IMR-90 (cell line): ENCODE measurements at regions not wholly inside any gene's neighbourhood (a gene's known extent, or its start where the extent isn't known, plus 50 kb on each side); places are given as distances from the start of the nearest gene placed in this dataset.

Source experiments
- ATAC-seq: fragments of 200-7000 bp; cut with Tn5 transposase; 2 replicates; pipeline ENCODE4 v1.9.1; 2020; ENCODE audit warnings: low read depth, mild to moderate bottlenecking, moderate library complexity
- BruUV-seq: library from RNA; stranded (reverse); fragments of 400-500 nt; replicated peaks from 2 replicates; lab custom pipeline; 2021; lab: Mats Ljungman, UMichigan
- CTCF ChIA-PET: fragments of 300-600 bp; formaldehyde crosslinking; extraction: SDS; loops from one replicate; lab custom pipeline; 2021; ENCODE audit warnings: antibody characterized with exemption; lab: Yijun Ruan, JAX
- POLR2A ChIA-PET: fragments of 300-600 bp; sonication (Branson Sonifier 250); formaldehyde crosslinking; loops from one replicate; lab custom pipeline; 2022; ENCODE audit warnings: antibody characterized with exemption; ENCODE audit not compliant: unreplicated experiment; lab: Charles Lee
- DNase-seq: peaks from one replicate; pipeline ENCODE4 v3.0.0; 2013
- H2AFZ ChIP-seq: replicated peaks from 2 replicates; pipeline ENCODE3; 2013; ENCODE audit warnings: low read length, mild to moderate bottlenecking; ENCODE audit not compliant: poor library complexity
- H2AK5ac ChIP-seq: 2 replicates; pipeline ENCODE4 v1.6.1; 2013; ENCODE audit warnings: low read depth, low read length, inconsistent platforms
- H2AK9ac ChIP-seq: replicated peaks from 2 replicates; pipeline ENCODE3; 2013; ENCODE audit warnings: mild to moderate bottlenecking, low read depth, low read length, moderate library complexity; ENCODE audit not compliant: poor library complexity
- H2BK120ac ChIP-seq: 2 replicates; pipeline ENCODE4 v1.6.1; 2013; ENCODE audit warnings: low read depth, low read length, inconsistent platforms
- H2BK15ac ChIP-seq: 3 replicates; pipeline ENCODE4 v1.6.1; 2013; ENCODE audit warnings: low read depth, low read length, inconsistent platforms
- H2BK20ac ChIP-seq: 2 replicates; pipeline ENCODE4 v1.6.1; 2013; ENCODE audit warnings: low read depth, mild to moderate bottlenecking, inconsistent platforms, low read length, moderate library complexity
- H2BK5ac ChIP-seq: 2 replicates; pipeline ENCODE4 v1.6.1; 2013; ENCODE audit warnings: mild to moderate bottlenecking, low read depth, low read length, inconsistent platforms; ENCODE audit not compliant: poor library complexity, severe bottlenecking
- H3K14ac ChIP-seq: replicated peaks from 2 replicates; pipeline ENCODE4 v1.6.1; 2013; ENCODE audit warnings: low read depth, low read length, inconsistent platforms
- H3K18ac ChIP-seq: 2 replicates; pipeline ENCODE4 v1.6.1; 2013; ENCODE audit warnings: low read depth, low read length, control low read depth
- H3K23ac ChIP-seq: 2 replicates; pipeline ENCODE4 v1.6.1; 2013; ENCODE audit warnings: low read depth, low read length, inconsistent platforms
- H3K27ac ChIP-seq: 2 replicates; pipeline ENCODE4 v1.5.1; 2013; ENCODE audit warnings: mild to moderate bottlenecking, control low read depth, low read length; ENCODE audit not compliant: insufficient read depth
- H3K27me3 ChIP-seq: 2 replicates; pipeline ENCODE4 v1.6.1; 2013; ENCODE audit warnings: low read length; ENCODE audit not compliant: control insufficient read depth, insufficient read depth
- H3K36me3 ChIP-seq: 2 replicates; pipeline ENCODE4 v1.6.1; 2013; ENCODE audit warnings: low read length, mixed read lengths; ENCODE audit not compliant: control insufficient read depth, insufficient read depth
- H3K4ac ChIP-seq: 2 replicates; pipeline ENCODE4 v1.6.1; 2013; ENCODE audit warnings: low read depth, low read length, inconsistent platforms
- H3K4me1 ChIP-seq: 2 replicates; pipeline ENCODE4 v1.6.1; 2013; ENCODE audit warnings: low read length, mixed read lengths; ENCODE audit not compliant: control insufficient read depth, insufficient read depth
- H3K4me2 ChIP-seq: 2 replicates; pipeline ENCODE4 v1.6.1; 2013; ENCODE audit warnings: low read depth, mild to moderate bottlenecking, control low read depth, low read length, moderate library complexity
- H3K4me3 ChIP-seq: 2 replicates; pipeline ENCODE4 v1.5.1; 2013; ENCODE audit warnings: low read depth, mild to moderate bottlenecking, control low read depth, low read length, moderate library complexity; ENCODE audit not compliant: insufficient read depth
- H3K56ac ChIP-seq: 2 replicates; pipeline ENCODE4 v1.6.1; 2013; ENCODE audit warnings: low read length, inconsistent platforms; ENCODE audit not compliant: insufficient read depth; ENCODE audit errors: extremely low read depth
- H3K79me1 ChIP-seq, 2 experiments: 2 replicates each; pipeline ENCODE4 v1.6.1; 2013; ENCODE audit warnings: low read length in 2 of 2, inconsistent platforms in 1 of 2, low read depth in 1 of 2
- H3K9ac ChIP-seq: 2 replicates; pipeline ENCODE4 v1.6.1; 2013; ENCODE audit warnings: low read depth, low read length, control low read depth
- H3K9me1 ChIP-seq: 2 replicates; pipeline ENCODE4 v1.6.1; 2013; ENCODE audit warnings: low read length, inconsistent platforms; ENCODE audit not compliant: insufficient read depth
- H3K9me3 ChIP-seq: 2 replicates; pipeline ENCODE4 v1.6.1; 2013; ENCODE audit warnings: low read length; ENCODE audit not compliant: control insufficient read depth, insufficient read depth
- H4K20me1 ChIP-seq: 2 replicates; pipeline ENCODE4 v1.6.1; 2013; ENCODE audit warnings: low read length, inconsistent platforms; ENCODE audit not compliant: insufficient read depth
- H4K5ac ChIP-seq: 2 replicates; pipeline ENCODE4 v1.6.1; 2013; ENCODE audit warnings: mild to moderate bottlenecking, low read depth, low read length, control low read depth
- H4K8ac ChIP-seq, 2 experiments: 2 replicates each; pipeline ENCODE4 v1.6.1; 2013; ENCODE audit warnings: low read depth in 2 of 2, low read length in 2 of 2, control low read depth in 1 of 2, inconsistent platforms in 1 of 2
- H4K91ac ChIP-seq: 2 replicates; pipeline ENCODE4 v1.6.1; 2013; ENCODE audit warnings: low read depth, low read length, inconsistent platforms; ENCODE audit not compliant: insufficient read depth
- CTCF ChIP-seq: conservative IDR thresholded peaks from 2 replicates; pipeline ENCODE4 v1.5.1; 2012; ENCODE audit warnings: mild to moderate bottlenecking, low read depth, low read length, improper control_type of control experiment
- MAZ ChIP-seq: IDR thresholded peaks from 2 replicates; pipeline ENCODE4 v1.6.1; 2012; ENCODE audit warnings: low read depth, mild to moderate bottlenecking, low read length, improper control_type of control experiment, moderate library complexity, borderline replicate concordance
- WGBS, 2 experiments: methylation state at CpG; one replicate each; pipeline versions ENCODE4 v1.1.5 to v1.1.7; 2013; ENCODE audit warnings: missing lambda C conversion rate in 2 of 2; ENCODE audit not compliant: insufficient read length in 1 of 2; ENCODE audit errors: extremely low coverage in 2 of 2; 5-methylcytosine and 5-hydroxymethylcytosine counted together
- dilution Hi-C: fragments of 300-500 bp; cut with HindIII; formaldehyde crosslinking; loops from one replicate; pipeline ENCODE4 v1.14.3; 2018; ENCODE audit warnings: low sequenced_read_pairs; ENCODE audit not compliant: unreplicated experiment
- in situ Hi-C: fragments of 300-500 bp; cut with MboI; formaldehyde crosslinking; loops from 3 replicates; pipeline ENCODE4 v1.14.3; 2019; ENCODE audit warnings: low sequenced_read_pairs, inconsistent platforms, mixed read lengths
- intact Hi-C: fragments of 100-400 bp; cut with micrococcal nuclease; formaldehyde crosslinking; loops from 2 replicates; pipeline ENCODE4 v1.10.0; 2022

DNA sequence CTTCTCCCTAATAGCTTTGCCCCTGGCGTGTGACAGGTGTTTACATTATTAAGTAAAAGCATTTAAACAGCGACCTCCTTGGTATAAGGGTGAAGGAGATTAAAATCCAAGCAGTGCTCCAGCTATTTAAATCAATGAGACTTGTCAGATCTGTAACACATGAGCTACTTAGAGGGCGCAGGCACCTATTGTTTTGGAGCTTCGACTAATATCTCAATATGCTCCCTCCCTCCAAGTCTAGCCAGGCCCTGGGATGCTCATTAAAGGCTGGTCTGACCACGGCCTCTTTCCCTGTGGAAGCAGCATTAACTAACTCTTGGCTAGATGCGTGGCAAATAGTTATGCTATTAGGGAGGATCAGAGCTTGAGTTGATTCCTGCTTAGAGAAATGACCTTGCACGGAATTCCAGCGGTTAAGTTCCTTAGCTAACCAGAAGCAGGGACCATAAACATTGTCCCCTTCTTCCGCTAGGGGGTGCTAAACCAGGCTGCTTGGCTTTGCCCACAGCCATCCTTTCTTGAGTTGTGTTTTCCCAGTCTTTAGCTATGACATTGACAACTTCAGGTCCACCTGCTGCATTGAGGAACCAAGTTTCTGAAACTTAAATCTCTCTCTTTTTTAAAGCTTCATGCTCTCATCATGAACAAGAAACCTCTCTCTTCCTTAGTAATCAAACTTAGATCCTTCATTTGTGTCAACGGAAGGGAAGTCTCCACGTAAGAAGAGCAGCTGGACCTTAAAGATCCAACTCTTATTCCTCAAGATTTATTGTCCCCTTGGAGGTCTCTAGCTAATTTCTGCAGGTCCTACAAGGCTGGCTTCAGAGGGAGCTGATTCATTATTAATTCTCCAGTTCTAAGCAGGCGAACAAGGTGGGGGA, 80.7 kb upstream of the IGFBP7 start:
- 38% methylated on average over 6 of the region's 12 CpGs; no CpG with 5 or more reads in 1 of the 2 experiments for WGBS, 2 experiments
- TF ChIP-seq CTCF: peak; percentile 50
- no peak for TF ChIP-seq MAZ
- Histone ChIP-seq H3K18ac (no peak overlapping the region), H3K4me3 (no peak overlapping the region), H3K9me3 (no peaks in the 10 kb centered on the region), H2AFZ (no peak overlapping the region), H2BK5ac (no peak overlapping the region), H3K4me2 (no peak overlapping the region), H2BK20ac (no peak overlapping the region), H4K20me1 (no peaks in the 10 kb centered on the region), H2AK5ac (no peak overlapping the region), H3K27ac (no peak overlapping the region), H3K9me1 (no peaks in the 10 kb centered on the region), H2AK9ac (no peak overlapping the region), H3K4me1 (no peaks in the 10 kb centered on the region), H3K27me3 (peaks cover 7% of the 10 kb centered on the region), H2BK15ac (no peak overlapping the region), H3K36me3 (no peaks in the 10 kb centered on the region), H3K23ac (no peak overlapping the region), H3K14ac (no peak overlapping the region), H4K91ac (no peak overlapping the region), H3K9ac (no peak overlapping the region), H2BK120ac (no peak overlapping the region), H3K56ac (no peak overlapping the region), H3K79me1 (no peaks in the 10 kb centered on the region), H4K8ac (no peak overlapping the region), H4K5ac (no peak overlapping the region), H3K4ac (no peak overlapping the region)
- POLR2A ChIA-PET: no interaction called here
- in situ Hi-C loops: no loop called here
- CTCF ChIA-PET: interaction anchor here (0.9 to 1.8 kb wide), 3 partner anchors 11 to 31 kb away, joined by 3 to 8 read pairs (median 4); no protein-coding TSS in a partner anchor
- dilution Hi-C loops: no loop called here
- no TSS peak for BruUV-seq
- peak; percentile 13 for DNase-seq
- no peak for ATAC-seq
- intact Hi-C loops: no loop called here
